Fibroblast of peridontal ligament (primary cell): ENCODE measurements at regions not wholly inside any gene's neighbourhood (a gene's known extent, or its start where the extent isn't known, plus 50 kb on each side); places are given as distances from the start of the nearest gene placed in this dataset.

Experiments used
- DNase-seq: peaks from one replicate; pipeline ENCODE4 v3.0.0-alpha.2; 2010; ENCODE audit errors: extremely low read depth

DNA sequence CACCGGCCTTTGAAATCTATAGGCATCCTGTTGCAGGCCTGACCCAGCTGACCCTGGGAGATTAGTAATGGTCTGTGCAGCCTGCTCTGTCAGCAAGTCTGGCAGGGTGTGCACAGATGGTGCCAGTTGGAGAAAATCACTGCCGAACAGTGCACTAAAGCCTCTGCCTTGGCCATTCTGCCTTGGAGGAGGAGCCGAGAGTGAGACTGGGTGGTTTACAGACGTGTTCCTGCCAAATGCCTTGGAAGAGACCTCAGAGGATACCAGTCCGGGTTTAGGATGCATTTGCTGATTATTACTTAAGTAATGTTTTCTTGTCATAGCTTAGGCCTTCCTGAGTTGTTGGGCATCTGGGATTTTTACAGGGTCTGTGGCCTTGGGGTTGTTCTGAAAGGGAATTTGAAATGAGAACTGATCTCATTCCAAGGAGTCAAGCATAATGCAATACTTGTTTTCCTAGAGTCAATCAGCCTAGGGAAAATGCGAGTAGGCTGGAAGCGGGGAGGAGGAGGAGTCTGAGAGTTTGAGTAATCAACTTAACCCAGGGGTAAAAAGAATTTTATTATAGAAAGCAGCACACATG, 292.1 kb downstream of the SOX4 start:
- DNase-seq, result peak; percentile 95

DNA sequence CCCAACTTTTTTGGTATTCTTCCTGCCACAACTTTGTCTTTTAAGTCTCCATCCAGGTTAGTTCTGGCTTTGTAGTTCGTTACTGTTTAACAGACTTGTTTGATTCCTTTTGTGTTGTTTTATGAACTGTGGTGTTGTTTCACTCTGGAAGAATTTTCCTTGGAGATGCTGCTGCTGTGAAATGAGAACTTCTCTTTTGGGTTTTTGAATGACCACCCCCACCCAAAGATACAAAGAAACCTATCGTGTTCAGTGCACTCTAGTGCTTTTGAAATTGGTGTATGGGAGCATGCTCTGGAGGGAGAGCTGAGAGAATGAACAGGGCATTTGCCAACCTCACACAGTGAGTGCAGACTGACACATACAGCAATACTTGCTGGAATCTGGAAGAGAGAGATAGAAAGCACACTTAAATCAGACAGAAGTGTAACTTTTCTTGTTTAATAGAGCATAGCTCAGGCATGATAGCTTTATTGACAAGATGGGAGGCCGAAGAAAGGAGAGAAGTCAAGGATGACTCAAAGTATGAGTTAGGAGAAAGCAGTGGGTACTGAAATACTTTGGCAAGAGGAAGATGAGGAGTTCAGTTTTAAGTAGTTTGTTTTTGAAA, 293.1 kb downstream of the SOX4 start:
- DNase-seq, result peak; percentile 38

DNA sequence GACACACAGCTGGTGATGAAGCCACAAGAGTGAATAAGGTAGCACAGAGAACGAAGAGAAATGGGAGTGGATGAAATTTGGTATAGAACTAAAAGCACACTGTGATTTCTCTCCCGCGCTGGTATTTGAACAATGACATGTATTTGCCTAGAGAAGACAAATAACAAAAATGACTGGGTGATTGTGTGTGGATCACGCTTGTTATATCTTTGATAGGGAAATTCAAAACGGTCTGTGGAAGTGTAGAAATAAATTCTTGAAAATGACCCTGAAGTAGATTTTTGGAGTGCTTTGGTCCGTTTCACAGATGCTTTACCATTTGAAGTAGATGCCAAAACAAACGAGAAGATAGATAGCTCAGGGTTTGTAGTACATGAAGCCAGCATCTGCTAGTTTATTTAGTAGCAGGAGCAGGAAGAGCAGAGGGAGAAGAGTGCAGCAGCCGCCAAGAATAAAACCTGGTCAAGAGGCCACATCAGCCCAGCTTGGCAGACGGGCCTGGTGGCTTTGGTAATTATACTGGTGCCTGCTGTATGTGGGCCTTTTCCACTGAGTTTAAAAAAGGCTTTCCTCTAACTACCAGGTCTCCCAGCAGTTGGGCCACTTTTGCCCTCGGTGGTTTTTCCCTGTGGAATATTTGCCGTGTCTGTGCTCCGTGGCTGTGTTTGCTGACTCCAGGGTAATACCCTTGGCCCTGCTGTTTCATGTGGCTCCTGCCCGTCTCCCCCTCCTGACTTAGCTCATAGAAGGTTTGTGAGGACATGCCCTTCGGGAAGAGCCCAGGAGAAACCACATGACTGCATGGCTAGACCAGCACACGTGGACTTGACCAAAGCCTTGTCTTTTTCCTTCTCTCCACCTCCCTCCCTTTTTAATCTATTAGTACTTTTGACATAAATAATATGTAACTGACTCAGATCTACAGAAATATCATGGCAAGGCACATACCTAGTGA, 294.0 kb downstream of the SOX4 start:
- DNase-seq, result peak; percentile 17

DNA sequence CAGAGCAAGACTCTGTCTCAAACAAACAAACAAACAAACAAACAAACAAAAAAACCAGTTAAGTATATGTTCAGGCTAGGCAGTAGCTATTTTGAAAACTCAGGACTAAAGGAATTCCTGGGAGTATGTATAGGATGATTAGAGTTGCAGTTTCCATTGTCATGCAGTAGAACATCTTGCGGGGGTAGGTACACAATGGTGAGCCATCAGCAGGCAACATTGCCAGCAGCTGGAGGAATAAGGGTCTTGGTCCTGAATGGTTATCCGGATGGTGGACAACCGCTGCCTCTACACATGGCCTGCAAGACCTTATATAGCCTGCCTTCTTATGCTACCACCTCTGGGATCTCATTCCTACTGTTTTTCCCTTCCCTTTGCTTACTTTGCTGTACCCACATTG, 297.5 kb downstream of the SOX4 start:
- no peak for DNase-seq

DNA sequence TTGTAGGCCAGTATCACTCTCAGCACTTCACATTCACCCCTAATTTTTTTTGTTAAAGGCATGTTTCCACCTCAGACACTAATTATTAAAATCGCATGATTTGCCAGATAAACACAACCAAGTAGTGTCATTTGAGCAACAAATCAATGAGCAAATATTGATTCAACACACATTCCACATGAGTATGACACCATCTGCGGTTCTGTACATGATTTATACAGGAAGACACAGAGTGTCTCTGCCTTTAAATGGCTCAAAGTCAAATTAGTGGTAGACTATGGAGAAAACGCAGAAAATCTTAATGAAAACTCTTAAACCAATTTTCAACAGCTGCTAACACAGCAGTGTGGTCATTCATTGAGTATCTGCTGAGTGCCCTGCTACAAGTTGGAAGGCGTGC, 300.2 kb downstream of the SOX4 start:
- DNase-seq, result no peak

DNA sequence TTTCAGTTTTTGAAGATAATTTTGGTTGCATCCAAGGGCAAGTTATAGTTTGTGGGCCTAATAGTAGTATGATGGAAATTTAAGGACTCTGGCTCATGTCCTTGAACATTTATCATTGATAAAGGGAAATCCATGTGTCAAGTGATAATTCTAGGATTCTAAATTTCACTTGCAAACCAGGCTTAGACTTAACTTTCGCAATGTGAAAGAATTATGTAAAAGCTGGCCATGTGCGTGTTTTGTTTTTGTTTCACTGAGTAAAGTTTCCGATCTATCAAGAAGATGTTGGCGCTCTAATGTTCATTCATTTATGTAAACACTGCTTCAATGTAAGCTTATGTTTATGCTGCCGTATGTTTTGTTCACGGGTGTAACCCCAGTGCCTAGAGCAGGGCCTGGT, 302.0 kb downstream of the SOX4 start:
- DNase-seq, result no peak

DNA sequence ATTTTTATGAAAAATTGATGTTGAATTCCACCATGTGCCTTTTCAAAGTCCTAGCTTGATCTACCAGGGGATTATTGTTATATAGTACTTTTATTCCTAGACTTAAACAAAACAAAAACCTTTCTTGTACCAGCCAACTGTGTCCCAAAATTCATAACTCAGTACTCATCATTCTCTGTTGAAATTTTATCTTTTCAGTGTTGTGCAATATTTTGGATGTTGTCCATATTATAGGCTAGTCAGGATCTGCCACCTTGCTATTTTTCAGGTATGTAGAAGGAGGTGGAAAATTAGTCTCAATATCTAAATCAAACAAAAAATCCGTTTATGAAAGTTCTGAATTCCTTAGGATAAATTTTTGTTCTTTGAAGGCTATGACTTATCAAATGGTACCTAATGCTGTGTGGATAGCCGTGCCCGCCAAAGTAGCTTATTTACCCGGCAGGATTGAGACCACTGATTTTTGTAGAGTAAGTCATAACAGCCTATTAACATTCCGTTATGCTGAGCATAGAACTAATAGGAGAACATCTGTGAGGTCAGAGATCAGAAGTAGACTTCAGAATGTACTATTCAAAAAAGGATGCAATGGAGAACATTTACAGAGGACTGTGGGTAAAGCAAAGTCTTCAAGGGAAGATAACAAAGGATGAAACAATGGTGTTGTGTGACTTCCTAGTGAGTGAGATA, 304.7 kb downstream of the SOX4 start:
- no peak for DNase-seq

DNA sequence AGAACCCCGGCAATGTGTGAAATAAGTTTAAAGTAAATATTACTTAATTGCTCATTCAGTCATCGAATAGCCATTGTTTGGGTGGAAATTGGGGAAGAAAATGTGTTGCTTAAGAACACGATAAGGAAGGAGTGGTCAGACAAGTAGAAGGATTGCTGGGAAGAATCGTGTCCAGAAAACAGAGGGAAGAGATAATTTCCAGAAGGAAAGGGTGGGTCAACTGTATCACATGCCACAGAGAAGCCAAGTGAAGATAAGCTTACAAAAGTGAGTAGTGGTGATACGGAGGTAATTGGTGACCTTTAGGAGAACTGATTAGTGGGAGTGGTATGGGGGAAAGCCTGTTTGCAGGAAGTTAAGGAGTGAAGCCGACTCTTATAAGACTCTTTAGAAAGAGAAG, 306.2 kb downstream of the SOX4 start:
- DNase-seq, result no peak

DNA sequence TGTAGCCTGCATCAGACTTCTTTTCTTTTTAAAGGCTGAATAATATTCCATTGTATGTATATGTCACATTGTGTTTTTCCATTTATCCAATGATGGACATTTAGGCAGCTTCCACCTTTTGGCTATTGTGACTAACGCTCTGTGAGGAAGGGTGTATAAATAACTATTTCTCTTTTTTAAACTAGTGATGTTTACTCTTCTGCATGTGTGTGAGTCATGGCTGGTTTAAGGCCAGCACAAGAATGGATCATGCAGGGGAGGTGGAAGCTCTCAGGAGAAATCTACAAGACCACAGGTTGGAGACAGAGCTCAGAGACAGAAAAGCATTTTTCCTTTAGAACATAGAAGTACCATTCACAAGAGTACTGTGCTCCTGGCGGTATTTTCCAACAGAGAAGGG, 307.2 kb downstream of the SOX4 start:
- DNase-seq, result peak; percentile 25

DNA sequence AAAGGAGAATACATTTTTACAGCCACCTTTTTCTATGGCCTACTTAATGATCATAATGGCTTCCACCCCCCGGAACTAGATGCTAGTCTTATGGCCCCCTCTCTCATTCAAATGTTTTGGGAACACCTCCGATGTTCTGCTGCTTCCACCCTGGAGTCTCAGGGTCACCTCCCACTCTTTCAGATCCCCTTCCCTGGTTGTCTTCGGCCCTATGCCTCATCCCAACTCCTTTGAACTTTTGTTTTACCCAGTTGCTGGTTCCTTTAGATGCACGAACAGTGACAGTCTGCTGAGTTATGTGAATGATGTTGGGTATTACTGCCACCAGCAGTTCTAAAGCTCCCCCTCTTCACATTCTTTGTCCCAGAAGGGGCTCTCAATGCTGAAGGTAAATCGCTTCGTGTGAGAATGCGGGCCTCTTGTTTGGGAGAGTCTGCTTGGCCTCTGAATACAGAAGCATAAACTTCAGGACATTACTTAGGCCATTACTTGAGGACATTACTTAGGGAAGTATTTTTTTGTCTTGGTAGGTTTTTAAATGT, 309.1 kb downstream of the SOX4 start:
- DNase-seq, result no peak

DNA sequence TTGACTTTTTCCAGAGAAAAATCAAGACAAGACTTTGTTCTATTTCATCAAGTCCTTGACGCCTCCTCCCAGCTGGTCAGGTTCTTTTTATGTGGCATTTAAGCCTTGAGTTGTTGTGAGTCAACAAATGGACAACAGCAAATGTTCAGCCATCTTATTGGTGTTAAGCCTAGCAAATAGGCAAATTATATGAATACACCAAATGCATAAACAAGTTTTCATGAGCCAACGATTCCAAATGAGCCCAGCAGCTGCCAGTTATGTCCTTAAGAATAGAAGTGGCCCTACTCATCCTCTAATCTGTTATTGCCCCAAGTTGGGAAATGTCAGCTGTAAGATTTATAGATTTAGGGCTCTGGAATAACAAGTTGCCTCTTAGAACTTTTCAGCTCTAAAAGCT, 312.0 kb downstream of the SOX4 start:
- DNase-seq, result no peak

DNA sequence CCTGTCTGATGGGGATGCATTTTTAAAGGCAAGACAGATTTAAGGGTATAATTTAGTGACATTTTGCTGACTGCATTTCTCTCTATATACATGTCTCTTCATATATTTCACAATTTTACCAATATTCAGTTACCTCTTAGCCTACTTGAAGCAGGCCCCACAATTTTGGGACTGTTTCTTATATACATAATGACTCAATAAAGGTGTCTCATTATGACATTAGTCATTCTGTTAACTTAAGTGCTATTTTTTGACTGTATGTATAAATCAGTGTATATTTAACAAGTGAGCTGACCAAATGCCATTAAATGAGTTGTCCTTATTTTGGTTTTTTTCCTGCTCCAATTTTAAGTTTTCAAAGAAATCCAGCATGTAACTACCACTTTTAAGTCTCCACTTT, 313.3 kb downstream of the SOX4 start:
- DNase-seq, result no peak

DNA sequence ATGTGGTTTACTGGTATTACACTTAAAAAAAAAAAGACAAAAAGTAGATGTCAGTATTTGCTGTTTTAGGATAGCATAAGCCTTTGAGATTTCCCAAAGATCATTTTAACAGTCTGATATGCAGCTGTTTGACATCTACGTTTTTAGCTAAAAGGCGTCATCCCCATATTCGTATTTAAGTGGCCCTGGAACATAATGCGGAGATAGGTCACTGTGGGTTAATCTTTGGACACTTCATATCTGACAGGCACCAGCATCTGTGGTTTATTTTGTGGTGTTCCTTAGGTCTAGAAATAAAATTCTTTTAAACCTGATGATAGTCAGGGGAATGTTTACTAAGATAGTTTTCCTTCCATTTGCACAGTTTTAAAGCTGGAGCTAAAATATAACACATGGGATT, 313.7 kb downstream of the SOX4 start:
- DNase-seq, result no peak

DNA sequence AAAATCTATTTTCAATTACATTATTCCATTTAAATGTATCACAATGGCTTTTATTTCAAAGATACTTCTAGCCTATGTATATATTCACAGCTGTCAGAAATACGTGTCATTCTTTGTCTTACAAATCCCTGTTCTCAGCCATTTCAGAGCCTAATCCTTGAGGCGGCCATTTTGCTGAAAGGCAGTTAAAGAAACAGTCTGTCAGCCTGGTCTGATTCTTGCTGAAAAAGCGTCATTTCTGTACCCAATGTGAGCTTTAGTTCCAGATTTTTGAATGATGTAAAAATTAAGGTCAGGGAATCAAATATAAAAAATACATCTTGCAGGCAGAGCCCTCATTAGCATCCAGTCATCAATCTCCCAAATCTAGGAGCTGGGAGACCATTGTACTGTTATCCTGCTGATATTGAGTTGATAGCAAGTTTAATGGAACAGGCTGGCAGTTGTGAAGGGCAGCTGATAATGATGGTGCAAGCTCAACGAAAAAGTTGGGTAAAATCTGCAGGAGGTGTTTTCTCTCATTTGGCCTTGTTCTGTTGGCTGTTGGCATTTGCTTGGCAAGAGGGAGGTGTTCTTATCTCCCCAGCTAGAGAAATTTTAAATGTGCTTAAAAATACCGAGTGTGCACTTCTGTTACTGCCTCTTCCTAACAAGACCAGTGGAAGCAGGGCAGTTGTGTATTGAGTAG, 314.8 kb downstream of the SOX4 start:
- DNase-seq, result no peak

DNA sequence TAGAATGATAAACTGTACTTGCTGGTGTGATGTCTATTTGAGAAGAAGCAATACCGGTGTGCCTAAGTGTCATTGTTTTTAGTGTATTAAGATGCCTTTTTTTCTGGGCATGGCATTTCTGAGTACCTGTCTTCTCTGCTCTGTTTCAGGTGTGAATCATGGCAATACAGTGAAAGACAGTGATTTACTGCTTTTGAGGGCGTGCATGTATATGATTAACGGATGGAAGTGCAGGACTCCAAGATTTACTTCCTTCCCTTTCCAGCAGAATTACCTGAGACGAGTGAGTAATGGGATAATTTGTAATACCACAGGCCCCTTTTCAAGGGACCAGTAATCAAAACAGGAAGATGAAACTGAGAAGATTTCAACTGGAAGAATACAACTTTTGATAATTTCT, 315.8 kb downstream of the SOX4 start:
- DNase-seq, result no peak

DNA sequence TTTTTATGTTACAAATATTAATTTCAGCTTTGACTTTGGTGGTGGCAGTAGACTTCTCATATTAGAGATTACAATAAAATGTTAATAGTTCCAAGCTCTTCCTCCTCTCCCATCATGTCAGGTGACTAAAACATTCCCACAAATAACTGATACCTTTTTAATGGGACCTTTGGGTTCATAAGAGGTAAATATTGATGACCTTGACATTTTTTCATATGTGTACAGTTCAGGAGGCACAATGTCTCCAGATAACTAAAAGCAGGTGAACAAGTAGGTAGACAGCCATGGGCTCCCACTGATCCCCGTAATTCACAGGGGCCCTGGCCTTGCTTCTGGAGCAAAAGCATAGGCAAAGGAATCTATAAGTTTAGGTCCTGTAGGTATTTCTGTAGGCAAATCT, 317.7 kb downstream of the SOX4 start:
- no peak for DNase-seq

DNA sequence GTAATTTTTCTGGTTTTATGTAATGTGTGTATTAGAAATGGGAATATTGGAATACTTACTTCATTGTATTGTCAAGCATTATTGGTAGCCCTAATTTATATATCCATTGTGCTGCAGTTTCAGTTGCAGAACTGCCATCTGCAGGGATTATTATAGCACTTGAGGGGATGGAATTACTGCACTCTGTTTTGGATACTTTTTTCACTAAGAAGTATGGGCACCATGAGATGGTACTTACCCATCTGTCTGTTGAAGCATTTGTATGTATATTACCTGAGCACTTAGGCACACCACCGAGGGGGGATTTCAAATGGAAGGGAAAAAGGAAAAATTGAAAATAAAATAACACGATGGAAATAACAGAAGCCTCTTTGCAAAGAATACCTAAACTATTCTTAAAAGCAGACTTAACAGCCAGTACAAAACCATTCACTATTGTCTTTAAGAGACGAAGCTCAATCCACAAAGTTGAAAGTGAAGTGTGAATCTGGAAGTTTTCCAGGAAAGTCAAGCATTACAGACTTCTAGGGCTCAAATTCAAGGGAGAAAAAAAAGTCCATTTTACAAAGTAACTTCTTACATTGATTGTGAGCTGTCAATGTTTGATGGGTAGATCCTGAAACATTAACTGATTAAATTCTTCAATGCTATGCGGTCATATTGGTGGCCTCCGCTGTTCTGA, 318.7 kb downstream of the SOX4 start:
- DNase-seq, result no peak

DNA sequence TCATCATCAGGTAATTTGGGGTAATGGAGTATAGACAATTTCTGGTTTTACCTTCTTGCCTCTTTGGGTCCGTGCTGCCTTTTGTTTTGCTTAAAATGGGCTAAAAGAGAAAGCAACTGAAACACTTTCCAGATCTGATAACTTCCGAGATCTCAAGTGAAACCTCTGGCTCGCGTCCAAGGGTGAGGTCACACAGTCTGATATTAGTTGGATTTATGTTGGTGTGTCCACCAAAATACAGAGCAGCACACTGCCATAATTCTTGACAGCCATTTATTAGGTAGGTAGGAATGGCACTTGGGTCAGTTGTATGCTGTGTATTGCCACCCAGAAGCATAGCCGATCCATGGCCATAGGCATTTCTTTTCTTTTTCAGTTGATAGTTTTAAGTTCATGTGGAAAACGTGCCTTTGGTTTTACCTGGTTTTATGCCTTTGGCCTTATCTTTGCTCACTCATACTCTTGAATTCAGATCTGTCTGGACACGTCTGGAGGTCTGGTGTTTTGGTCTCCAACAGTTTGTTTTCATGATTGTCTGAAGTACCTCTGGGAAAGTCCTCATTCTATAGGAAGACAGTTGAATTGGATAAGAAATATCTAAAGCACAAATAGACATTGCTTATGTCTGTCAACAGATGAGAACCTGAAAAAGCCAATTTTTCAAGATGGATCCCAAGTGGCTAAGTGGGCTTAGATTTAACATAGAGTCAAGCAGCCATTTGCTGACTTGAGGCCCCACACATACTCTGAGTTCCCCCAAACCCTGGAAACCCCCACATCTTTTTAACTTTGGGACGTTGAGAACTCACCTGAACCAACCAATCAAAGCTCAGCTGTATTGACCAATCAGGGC, 320.8 kb downstream of the SOX4 start:
- DNase-seq, result no peak

DNA sequence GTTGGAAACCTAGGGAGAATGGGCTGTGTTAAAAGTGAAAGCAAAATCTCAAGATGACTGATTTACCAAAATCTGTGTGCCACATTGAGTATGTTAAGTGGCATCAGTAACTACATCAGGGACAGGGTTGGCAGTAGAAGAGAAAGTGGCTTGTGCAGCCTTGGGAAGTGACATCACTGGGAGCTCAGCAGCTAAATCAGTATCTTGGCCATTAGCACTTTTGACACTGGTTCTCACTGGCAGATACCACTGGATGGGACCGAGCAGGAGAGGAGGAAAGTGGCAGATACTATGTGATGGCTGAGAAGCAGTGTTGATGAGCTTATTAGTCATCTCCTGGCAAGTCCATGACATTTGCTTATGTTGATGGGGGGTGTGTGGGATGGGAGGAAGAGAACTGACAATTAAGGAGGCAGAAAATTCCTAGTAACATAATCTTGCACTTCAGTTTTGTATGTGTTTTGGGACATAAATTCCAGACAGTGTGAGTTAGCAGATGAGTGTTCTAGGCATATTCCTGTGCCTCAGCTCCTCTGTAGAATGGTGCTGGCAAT, 322.2 kb downstream of the SOX4 start:
- DNase-seq, result peak; percentile 43

DNA sequence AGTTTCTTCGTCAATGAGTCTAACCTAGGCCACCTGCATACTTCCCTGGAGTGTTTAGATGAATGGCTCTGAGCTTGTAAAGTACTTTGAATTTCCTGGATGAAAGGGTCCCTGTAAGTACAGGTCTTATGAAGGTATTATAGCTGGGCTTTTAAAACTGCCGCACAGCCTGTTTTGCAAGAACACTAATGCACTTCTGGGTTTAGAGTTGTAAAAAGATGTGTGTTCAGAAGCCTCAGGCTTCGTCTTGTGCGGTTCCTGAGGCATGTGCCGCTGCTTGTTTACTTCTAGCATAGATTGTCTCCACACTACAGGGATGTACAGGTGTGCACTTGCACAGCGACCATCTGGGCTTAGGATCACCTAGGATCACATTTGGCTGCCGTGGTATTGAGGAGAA, 324.5 kb downstream of the SOX4 start:
- no peak for DNase-seq
